Thyroid gland (tissue), 4 donors: ENCODE measurements at regions not wholly inside any gene's neighbourhood (a gene's known extent, or its start where the extent isn't known, plus 50 kb on each side); places are given as distances from the start of the nearest gene placed in this dataset.

Experiments
- CTCF ChIP-seq, 6 experiments: fragments of 200-600 bp in 3 of 6; fragments of 450-650 bp in 3 of 6; sonication (generic) in 3 of 6; IDR thresholded peaks; one replicate each; pipeline ENCODE4 v1.5.1; 2016 to 2019; ENCODE audit warnings: antibody characterized with exemption in 6 of 6, mild to moderate bottlenecking in 2 of 6, inconsistent platforms in 1 of 6, moderate library complexity in 1 of 6
- POLR2A ChIP-seq, 2 donors: fragments of 450-650 bp; IDR thresholded peaks; one replicate each; pipeline ENCODE4 v1.6.1; 2017; ENCODE audit warnings: antibody characterized with exemption in 2 of 2, mild to moderate bottlenecking in 2 of 2, moderate library complexity in 1 of 2

- TF ChIP-seq CTCF (IDR thresholded peaks at IDR 0.05) (no peak), POLR2A (IDR thresholded peaks at IDR 0.05) (no peak)
These were observed 65.8 kb downstream of the GPR101 start for GRCh38 chrX:136967966-136968365.
